T47D (cell line): ENCODE measurements at regions not wholly inside any gene's neighbourhood (a gene's known extent, or its start where the extent isn't known, plus 50 kb on each side); places are given as distances from the start of the nearest gene placed in this dataset.

Source experiments
- DNase-seq, 2 experiments: peaks; one replicate each; pipeline versions ENCODE4 v3.0.0 to v3.0.0-alpha.2; 2011 to 2012; ENCODE audit warnings: low read depth in 1 of 2, low spot score in 1 of 2
- JUND ChIP-seq: IDR thresholded peaks from 2 replicates; pipeline ENCODE4 v1.6.1; 2012; ENCODE audit warnings: low read depth
- in situ Hi-C: cut with HindIII; loops from 2 replicates; pipeline ENCODE4 v1.10.0; 2016; ENCODE audit warnings: low sequenced_read_pairs, low pct_unique_long_range_greater_than_20kb

GRCh38 chr12:89933911-89934310 is 225.3 kb upstream of the ATP2B1 start:
- in situ Hi-C loops = no loop called here
- TF ChIP-seq JUND = no peak
- no peak for DNase-seq

GRCh38 chr12:89932954-89933353 is 224.3 kb upstream of the ATP2B1 start:
- DNase-seq = no peak
- in situ Hi-C loops = no loop called here
- TF ChIP-seq JUND = no peak

GRCh38 chr12:89928467-89928866 is 219.8 kb upstream of the ATP2B1 start:
- in situ Hi-C loops = no loop called here
- TF ChIP-seq JUND = no peak
- DNase-seq = no peak

- in situ Hi-C loops = no loop called here
- no peak for DNase-seq
- no peak for TF ChIP-seq JUND
These were observed 218.6 kb upstream of the ATP2B1 start for GRCh38 chr12:89927226-89927698.

- in situ Hi-C loops = no loop called here
- no peak for DNase-seq
- TF ChIP-seq JUND = no peak
These were observed 215.6 kb upstream of the ATP2B1 start for GRCh38 chr12:89924191-89924590.

- in situ Hi-C loops = no loop called here
- TF ChIP-seq JUND = no peak
These were observed 214.5 kb upstream of the ATP2B1 start for GRCh38 chr12:89923091-89923490.

GRCh38 chr12:89920866-89921265 is 212.2 kb upstream of the ATP2B1 start:
- DNase-seq = no peak
- in situ Hi-C loops = no loop called here
- no peak for TF ChIP-seq JUND

More at GRCh38 chr12:89923091-89923490, 214.5 kb upstream of the ATP2B1 start:
- no peak for DNase-seq

GRCh38 chr12:89919241-89919906 is 210.7 kb upstream of the ATP2B1 start:
- in situ Hi-C loops = no loop called here
- TF ChIP-seq JUND = no peak
- peak; percentile 66 to 96 for DNase-seq

- peak; percentile 41 to 72 for DNase-seq
- TF ChIP-seq JUND = peak; percentile 69; the same call in 1 of the 2 replicates
- in situ Hi-C loops = no loop called here
These were observed 209.7 kb upstream of the ATP2B1 start for GRCh38 chr12:89918172-89918846.

- in situ Hi-C loops = no loop called here
- DNase-seq = no peak
- no peak for TF ChIP-seq JUND
These were observed 201.1 kb upstream of the ATP2B1 start for GRCh38 chr12:89909753-89910152.

- in situ Hi-C loops = no loop called here
- no peak for DNase-seq
- no peak for TF ChIP-seq JUND
These were observed 199.0 kb upstream of the ATP2B1 start for GRCh38 chr12:89907659-89908058.

GRCh38 chr12:89906824-89907223 is 198.2 kb upstream of the ATP2B1 start:
- no peak for DNase-seq
- no peak for TF ChIP-seq JUND
- in situ Hi-C loops = no loop called here

- no peak for DNase-seq
- in situ Hi-C loops = no loop called here
- TF ChIP-seq JUND = no peak
These were observed 197.5 kb upstream of the ATP2B1 start for GRCh38 chr12:89906178-89906577.
